UCSD-AML1 (cell line): ENCODE measurements at regions not wholly inside any gene's neighbourhood (a gene's known extent, or its start where the extent isn't known, plus 50 kb on each side); places are given as distances from the start of the nearest gene placed in this dataset.

Experiments used
- DNase-seq: peaks from one replicate; lab custom pipeline; 2025; ENCODE audit not compliant: unreplicated experiment; lab: John Stamatoyannopoulos, UW

GRCh38 chr9:79173932-79174331 lies 397.8 kb upstream of the TLE4 start:
- DNase-seq, result no peak

- no peak for DNase-seq
These were observed 395.6 kb upstream of the TLE4 start for GRCh38 chr9:79176014-79176697.

- no peak for DNase-seq
These were observed 386.9 kb upstream of the TLE4 start for GRCh38 chr9:79184831-79185230.

GRCh38 chr9:79185866-79186265 lies 385.9 kb upstream of the TLE4 start:
- DNase-seq, result no peak

- no peak for DNase-seq
These were observed 382.2 kb upstream of the TLE4 start for GRCh38 chr9:79189511-79189924.

- no peak for DNase-seq
These were observed 378.8 kb upstream of the TLE4 start for GRCh38 chr9:79193001-79193400.

- no peak for DNase-seq
These were observed 378.1 kb upstream of the TLE4 start for GRCh38 chr9:79193501-79194223.

- no peak for DNase-seq
These were observed 375.9 kb upstream of the TLE4 start for GRCh38 chr9:79195879-79196278.

GRCh38 chr9:79196606-79197005 lies 375.2 kb upstream of the TLE4 start:
- DNase-seq, result no peak

GRCh38 chr9:79200336-79200735 lies 371.4 kb upstream of the TLE4 start:
- DNase-seq, result no peak

GRCh38 chr9:79201636-79202035 lies 370.1 kb upstream of the TLE4 start:
- no peak for DNase-seq

GRCh38 chr9:79208791-79209396 lies 362.9 kb upstream of the TLE4 start:
- DNase-seq, result no peak

- DNase-seq, result no peak
These were observed 361.1 kb upstream of the TLE4 start for GRCh38 chr9:79210541-79211243.

GRCh38 chr9:79213417-79214125 lies 358.2 kb upstream of the TLE4 start:
- DNase-seq, result no peak

- DNase-seq, result no peak
These were observed 355.9 kb upstream of the TLE4 start for GRCh38 chr9:79215821-79216220.

GRCh38 chr9:79220251-79220650 lies 351.5 kb upstream of the TLE4 start:
- DNase-seq, result no peak

GRCh38 chr9:79220666-79221065 lies 351.1 kb upstream of the TLE4 start:
- DNase-seq, result no peak

GRCh38 chr9:79221084-79221483 lies 350.7 kb upstream of the TLE4 start:
- no peak for DNase-seq

- no peak for DNase-seq
These were observed 349.3 kb upstream of the TLE4 start for GRCh38 chr9:79222483-79222882.

GRCh38 chr9:79224672-79225433 lies 346.9 kb upstream of the TLE4 start:
- no peak for DNase-seq
